Endodermal cell (in vitro differentiated cells): ENCODE measurements at regions not wholly inside any gene's neighbourhood (a gene's known extent, or its start where the extent isn't known, plus 50 kb on each side); places are given as distances from the start of the nearest gene placed in this dataset.

Experiments used
- DNase-seq: peaks from one replicate; pipeline ENCODE4 v3.0.0-alpha.2; 2017
- H3K27ac ChIP-seq: 2 replicates; pipeline ENCODE4 v1.5.1; 2013; ENCODE audit warnings: mild to moderate bottlenecking, low read depth, low read length, moderate library complexity
- H3K27me3 ChIP-seq: 2 replicates; pipeline ENCODE4 v1.6.1; 2013; ENCODE audit warnings: mild to moderate bottlenecking, low read length, moderate library complexity; ENCODE audit not compliant: insufficient read depth, control insufficient read depth, poor library complexity, severe bottlenecking
- H3K36me3 ChIP-seq: 2 replicates; pipeline ENCODE4 v1.7.0; 2013; ENCODE audit warnings: mild to moderate bottlenecking, low read length, moderate library complexity; ENCODE audit not compliant: control insufficient read depth, insufficient read depth
- H3K4me1 ChIP-seq: one replicate; pipeline ENCODE4 v1.7.0; 2013; ENCODE audit warnings: low read length; ENCODE audit not compliant: control insufficient read depth, insufficient read depth
- H3K4me3 ChIP-seq: 2 replicates; pipeline ENCODE4 v1.5.1; 2013; ENCODE audit warnings: mild to moderate bottlenecking, low read length, moderate library complexity
- H3K9ac ChIP-seq: 2 replicates; pipeline ENCODE4 v1.6.1; 2013; ENCODE audit warnings: mild to moderate bottlenecking, low read length, moderate library complexity; ENCODE audit not compliant: poor library complexity, severe bottlenecking; ENCODE audit errors: extremely low read depth
- H3K9me3 ChIP-seq: 2 replicates; pipeline ENCODE4 v1.6.1; 2013; ENCODE audit warnings: mild to moderate bottlenecking, low read length, moderate library complexity; ENCODE audit not compliant: control insufficient read depth
- H3K27ac Mint-ChIP-seq: 2 replicates; pipeline ENCODE4 v1.8.0; 2020; ENCODE audit warnings: mixed read lengths
- H3K27me3 Mint-ChIP-seq: 2 replicates; pipeline ENCODE4 v1.8.0; 2021; ENCODE audit warnings: mild to moderate bottlenecking, mixed read lengths; ENCODE audit not compliant: insufficient read depth
- H3K36me3 Mint-ChIP-seq: 2 replicates; pipeline ENCODE4 v1.8.0; 2020; ENCODE audit warnings: low read depth, mixed read lengths
- H3K4me1 Mint-ChIP-seq: 2 replicates; pipeline ENCODE4 v1.8.0; 2020; ENCODE audit warnings: mixed read lengths
- H3K4me3 Mint-ChIP-seq: 2 replicates; pipeline ENCODE4 v1.8.0; 2020; ENCODE audit warnings: mild to moderate bottlenecking, moderate library complexity, mixed read lengths
- H3K9me3 Mint-ChIP-seq: 2 replicates; pipeline ENCODE4 v1.8.0; 2020; ENCODE audit warnings: mild to moderate bottlenecking, mixed read lengths
- WGBS, 2 experiments: methylation state at CpG; one replicate each; pipeline versions ENCODE4 v1.1.5 to v1.1.7; 2013; ENCODE audit warnings: missing lambda C conversion rate in 2 of 2, mixed read lengths in 1 of 2; ENCODE audit not compliant: insufficient coverage in 1 of 2, insufficient read length in 1 of 2; 5-methylcytosine and 5-hydroxymethylcytosine counted together
- TF ChIP-seq, protein P1 (sequence below): fragments of 200-600 bp; sonication (generic); conservative IDR thresholded peaks from 2 replicates; pipeline ENCODE4 v1.5.0; 2021; ENCODE audit warnings: antibody characterized with exemption, mild to moderate bottlenecking

DNA sequence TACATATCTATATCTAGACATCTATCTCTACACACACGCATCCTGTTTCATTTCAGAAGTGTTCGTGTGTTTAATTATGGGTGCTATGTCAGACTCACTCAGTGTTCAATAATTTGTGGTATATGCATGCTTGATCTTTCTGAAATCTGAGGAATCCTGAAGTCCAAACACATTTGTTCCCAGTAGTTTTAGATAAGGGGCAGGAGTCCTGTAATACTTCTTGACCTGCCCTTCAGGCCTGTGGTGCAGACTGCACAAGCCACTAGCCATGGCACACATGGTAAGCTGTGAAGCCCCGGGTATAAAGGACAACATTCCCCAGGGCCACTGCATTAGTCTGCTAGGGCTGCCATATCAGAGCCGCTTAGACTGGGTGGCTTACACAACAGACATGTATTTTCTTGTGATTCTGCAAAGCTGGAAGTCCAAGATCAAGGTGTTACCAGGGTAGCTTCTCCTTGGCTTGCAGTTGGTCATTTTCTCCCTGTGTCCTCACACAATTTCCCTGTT is 267.2 kb downstream of the RHOU start:
- Mint-ChIP-seq H3K27ac (no peak overlapping the region), H3K4me3 (no peak overlapping the region), H3K9me3 (no peaks in the 10 kb centered on the region), H3K36me3 (no peaks in the 10 kb centered on the region), H3K27me3 (no peaks in the 10 kb centered on the region), H3K4me1 (peaks cover 17% of the 10 kb centered on the region)
- Histone ChIP-seq H3K9ac (no peak overlapping the region), H3K9me3 (no peaks in the 10 kb centered on the region), H3K4me1 (peaks cover 4% of the 10 kb centered on the region), H3K36me3 (no peaks in the 10 kb centered on the region), H3K27me3 (no peaks in the 10 kb centered on the region), H3K27ac (no peak overlapping the region), H3K4me3 (no peak overlapping the region)
- WGBS, 2 experiments = 89 to 93% methylated on average over 3 to 4 of the region's 4 CpGs
- TF ChIP-seq, protein P1, sequence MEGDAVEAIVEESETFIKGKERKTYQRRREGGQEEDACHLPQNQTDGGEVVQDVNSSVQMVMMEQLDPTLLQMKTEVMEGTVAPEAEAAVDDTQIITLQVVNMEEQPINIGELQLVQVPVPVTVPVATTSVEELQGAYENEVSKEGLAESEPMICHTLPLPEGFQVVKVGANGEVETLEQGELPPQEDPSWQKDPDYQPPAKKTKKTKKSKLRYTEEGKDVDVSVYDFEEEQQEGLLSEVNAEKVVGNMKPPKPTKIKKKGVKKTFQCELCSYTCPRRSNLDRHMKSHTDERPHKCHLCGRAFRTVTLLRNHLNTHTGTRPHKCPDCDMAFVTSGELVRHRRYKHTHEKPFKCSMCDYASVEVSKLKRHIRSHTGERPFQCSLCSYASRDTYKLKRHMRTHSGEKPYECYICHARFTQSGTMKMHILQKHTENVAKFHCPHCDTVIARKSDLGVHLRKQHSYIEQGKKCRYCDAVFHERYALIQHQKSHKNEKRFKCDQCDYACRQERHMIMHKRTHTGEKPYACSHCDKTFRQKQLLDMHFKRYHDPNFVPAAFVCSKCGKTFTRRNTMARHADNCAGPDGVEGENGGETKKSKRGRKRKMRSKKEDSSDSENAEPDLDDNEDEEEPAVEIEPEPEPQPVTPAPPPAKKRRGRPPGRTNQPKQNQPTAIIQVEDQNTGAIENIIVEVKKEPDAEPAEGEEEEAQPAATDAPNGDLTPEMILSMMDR = no peak
- DNase-seq = no peak

DNA sequence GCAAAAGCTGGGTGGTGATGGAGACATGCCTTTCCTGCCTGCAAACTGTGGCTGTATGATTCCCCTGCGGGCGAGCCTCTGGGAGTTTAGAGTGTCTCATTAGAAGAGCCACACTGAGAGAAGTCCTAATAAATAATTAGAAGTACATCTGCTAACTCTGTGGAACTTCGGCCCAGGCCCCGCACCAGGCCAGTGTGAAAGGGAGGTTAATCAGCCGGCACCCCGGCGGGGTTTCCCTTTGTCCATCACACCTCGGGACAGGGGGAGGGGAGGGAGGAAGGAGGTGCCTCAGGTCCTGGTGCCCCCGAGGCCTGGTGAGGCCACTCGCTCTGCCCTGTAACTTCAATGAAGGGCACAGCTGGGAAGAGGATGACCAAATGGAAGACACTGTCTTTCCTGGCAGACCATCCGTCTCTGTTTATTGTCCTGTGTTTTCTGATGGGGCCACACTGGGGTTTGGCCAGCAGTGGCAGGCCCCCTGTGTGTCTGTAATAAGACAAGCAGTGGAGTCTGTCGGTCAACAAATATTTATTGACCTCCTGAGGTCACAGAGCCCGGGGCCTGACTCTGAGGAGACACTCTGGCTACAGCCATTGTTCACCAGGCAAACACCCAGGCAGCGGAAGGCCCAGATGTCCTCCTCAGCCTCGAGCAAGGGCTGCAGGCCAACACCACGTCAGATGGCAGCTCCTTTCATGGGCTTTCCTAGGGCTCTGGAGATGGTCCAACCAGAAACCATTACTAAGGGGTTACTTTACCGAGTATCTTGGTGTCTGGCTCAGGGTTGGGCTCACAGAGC is 267.5 kb upstream of the RAB4A start:
- Histone ChIP-seq H3K4me3 (no peak overlapping the region), H3K9me3 (no peaks in the 10 kb centered on the region), H3K9ac (no peak overlapping the region), H3K27me3 (no peaks in the 10 kb centered on the region), H3K27ac (peak overlapping the region; percentile 84), H3K36me3 (no peaks in the 10 kb centered on the region), H3K4me1 (peaks cover 4% of the 10 kb centered on the region)
- Mint-ChIP-seq H3K27me3 (no peaks in the 10 kb centered on the region), H3K4me1 (peaks cover 17% of the 10 kb centered on the region), H3K27ac (no peak overlapping the region), H3K4me3 (no peak overlapping the region), H3K9me3 (no peaks in the 10 kb centered on the region), H3K36me3 (no peaks in the 10 kb centered on the region)
- WGBS, 2 experiments = 83 to 84% methylated on average over 6 to 17 of the region's 17 CpGs
- TF ChIP-seq, protein P1 = no peak
- no peak for DNase-seq

DNA sequence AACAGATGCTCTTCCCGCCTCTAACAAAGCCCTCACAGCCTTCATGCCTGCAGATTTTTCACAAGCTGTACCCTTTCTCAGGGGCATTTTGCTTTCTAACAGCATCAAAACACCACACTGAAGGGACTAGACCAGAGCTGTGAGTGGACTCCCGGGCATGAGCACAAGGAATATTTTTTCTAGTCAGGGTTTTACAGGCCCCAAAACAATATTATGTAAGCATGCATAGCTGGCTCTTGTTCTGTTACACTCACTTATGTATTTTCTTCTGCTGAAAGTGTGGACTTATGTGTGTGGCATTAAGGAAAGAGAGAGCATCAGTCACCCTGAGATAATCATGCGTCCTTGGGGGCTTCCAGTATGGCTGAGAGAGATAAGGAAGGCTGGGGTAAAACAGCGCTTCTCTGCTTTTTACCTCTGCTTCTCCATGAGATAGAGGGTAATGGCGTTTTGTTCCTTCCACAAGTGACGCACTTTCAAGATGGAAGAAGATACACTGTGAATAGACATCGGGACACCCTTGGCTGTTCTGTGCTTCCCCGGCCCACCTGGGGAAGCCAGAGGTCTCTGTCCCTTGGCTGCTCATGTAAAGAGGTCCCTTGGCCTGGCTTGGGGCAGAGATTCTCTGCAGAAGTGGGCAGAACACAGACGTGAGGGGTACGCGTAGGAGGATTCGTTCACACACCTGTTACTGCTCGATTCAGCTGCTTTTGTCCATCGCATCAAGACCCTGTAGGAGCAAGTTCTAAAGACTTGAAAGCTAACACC is 266.7 kb upstream of the RAB4A start:
- H3K36me3 ChIP-seq = no peaks in the 10 kb centered on the region
- no peaks in the 10 kb centered on the region for H3K27me3 ChIP-seq
- H3K9me3 ChIP-seq = no peaks in the 10 kb centered on the region
- Mint-ChIP-seq H3K4me1 (peaks cover 17% of the 10 kb centered on the region), H3K27me3 (no peaks in the 10 kb centered on the region), H3K27ac (no peak overlapping the region), H3K4me3 (no peak overlapping the region), H3K9me3 (no peaks in the 10 kb centered on the region), H3K36me3 (no peaks in the 10 kb centered on the region)
- no peak overlapping the region for H3K4me3 ChIP-seq
- DNase-seq = no peak
- WGBS, 2 experiments = 95% methylated on average over 14 of the region's 14 CpGs
- peak overlapping the region; percentile 84 for H3K27ac ChIP-seq
- no peak overlapping the region for H3K9ac ChIP-seq
- H3K4me1 ChIP-seq = peaks cover 4% of the 10 kb centered on the region
- TF ChIP-seq, protein P1 = no peak
